Effector CD8-positive, alpha-beta T cell (primary cell): ENCODE measurements at regions not wholly inside any gene's neighbourhood (a gene's known extent, or its start where the extent isn't known, plus 50 kb on each side); places are given as distances from the start of the nearest gene placed in this dataset.

Source experiments
- DNase-seq: peaks from one replicate; lab custom pipeline; 2025; lab: John Stamatoyannopoulos, UW

DNA sequence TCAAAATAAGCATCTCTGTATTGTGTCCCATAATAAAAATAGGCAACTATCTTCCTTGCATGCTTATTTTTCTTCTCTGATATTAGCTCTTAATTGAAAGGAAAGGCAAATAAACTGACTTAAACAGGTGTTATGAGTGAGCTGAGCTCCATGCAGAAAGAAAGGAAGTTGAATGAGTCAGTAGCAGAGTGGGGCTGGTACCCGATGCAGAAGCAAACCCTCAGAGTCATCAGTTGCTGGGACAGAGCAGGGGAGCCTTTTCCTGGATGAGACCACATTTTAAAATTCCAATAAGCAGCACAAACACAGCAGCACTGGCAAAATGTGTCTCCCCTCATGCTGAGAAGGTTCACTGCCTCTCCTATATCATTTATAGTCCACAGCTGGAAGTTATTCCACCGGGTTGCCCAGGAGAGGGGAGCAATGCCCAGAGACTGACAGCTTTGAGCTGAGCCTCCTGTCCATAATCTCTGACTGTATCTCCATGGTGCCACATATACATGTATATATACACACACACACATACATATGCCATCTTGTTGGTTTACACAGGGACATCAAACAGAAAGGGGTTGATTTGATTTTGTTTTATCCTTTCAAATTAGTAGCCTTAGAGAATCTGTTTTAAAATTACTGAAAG is 274.3 kb upstream of the PPARGC1A start:
- no peak for DNase-seq

GRCh38 chr4:24163314-24163713 is 273.5 kb upstream of the PPARGC1A start:
- DNase-seq, result no peak

DNA sequence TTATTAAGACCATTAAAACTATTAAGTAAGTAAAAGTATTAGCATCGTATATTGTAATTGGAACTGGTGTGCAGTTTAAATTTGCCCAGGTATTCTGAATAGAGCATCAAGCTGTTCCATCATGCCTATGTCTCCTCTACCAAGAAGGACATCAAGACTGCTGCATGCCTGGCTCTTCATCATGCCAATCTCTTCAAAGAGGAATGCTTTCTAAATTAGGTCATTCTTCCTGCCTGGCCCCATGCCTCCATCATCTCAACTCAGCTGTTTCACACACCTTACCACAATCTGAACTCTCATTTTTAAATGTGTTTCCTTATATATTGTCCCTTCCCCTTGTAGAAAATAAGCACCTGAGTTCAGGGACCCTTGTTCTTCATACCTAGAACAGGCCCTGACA is 270.5 kb upstream of the PPARGC1A start:
- no peak for DNase-seq

DNA sequence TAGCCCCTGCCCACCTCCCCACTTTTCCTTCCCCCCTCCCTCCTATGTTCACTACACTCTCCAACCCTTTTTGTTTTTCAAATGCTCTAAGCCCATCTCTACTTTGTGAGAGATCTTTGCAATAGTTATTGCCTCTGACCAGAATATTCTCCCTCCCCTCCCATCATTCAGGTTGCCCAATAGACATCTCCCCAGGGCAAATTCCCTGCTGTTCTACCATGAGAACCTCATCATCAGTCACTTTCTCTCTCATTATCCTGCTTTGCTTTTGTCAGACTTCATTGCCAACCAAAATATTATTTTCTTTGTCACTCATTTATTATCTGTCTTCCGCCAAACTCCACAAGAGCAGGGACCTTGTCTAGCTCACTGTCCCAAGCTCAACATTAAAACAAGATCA is 268.2 kb upstream of the PPARGC1A start:
- no peak for DNase-seq

- DNase-seq, result no peak
Observed at GRCh38 chr4:24150034-24150433, 260.2 kb upstream of the PPARGC1A start.

DNA sequence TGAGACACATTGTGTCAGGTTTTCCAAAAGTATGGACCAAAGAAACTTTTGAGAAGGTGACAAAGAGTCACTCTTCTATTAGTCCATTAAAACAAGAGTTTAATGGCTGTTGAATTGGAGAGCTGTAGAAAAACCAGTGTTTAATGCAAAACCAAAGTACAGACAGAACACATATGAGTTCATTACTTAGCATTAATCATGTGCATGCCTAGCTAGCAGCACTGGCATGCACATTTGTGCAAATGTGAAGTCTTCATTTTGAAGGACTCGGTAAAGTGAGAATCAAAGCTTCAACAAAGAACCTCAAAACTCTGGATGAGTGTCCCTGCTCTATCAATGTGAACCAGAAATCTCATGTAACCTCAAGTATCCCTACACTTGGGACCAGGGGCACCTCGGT is 256.3 kb upstream of the PPARGC1A start:
- no peak for DNase-seq

- DNase-seq, result no peak
Observed at GRCh38 chr4:24145591-24145990, 255.7 kb upstream of the PPARGC1A start.

- DNase-seq, result no peak
Observed at GRCh38 chr4:24144381-24144780, 254.5 kb upstream of the PPARGC1A start.

GRCh38 chr4:24143741-24144140 is 253.9 kb upstream of the PPARGC1A start:
- DNase-seq, result no peak

- DNase-seq, result no peak
Observed at GRCh38 chr4:24141836-24142235, 252.0 kb upstream of the PPARGC1A start.

- no peak for DNase-seq
Observed at GRCh38 chr4:24140892-24141291, 251.0 kb upstream of the PPARGC1A start.

DNA sequence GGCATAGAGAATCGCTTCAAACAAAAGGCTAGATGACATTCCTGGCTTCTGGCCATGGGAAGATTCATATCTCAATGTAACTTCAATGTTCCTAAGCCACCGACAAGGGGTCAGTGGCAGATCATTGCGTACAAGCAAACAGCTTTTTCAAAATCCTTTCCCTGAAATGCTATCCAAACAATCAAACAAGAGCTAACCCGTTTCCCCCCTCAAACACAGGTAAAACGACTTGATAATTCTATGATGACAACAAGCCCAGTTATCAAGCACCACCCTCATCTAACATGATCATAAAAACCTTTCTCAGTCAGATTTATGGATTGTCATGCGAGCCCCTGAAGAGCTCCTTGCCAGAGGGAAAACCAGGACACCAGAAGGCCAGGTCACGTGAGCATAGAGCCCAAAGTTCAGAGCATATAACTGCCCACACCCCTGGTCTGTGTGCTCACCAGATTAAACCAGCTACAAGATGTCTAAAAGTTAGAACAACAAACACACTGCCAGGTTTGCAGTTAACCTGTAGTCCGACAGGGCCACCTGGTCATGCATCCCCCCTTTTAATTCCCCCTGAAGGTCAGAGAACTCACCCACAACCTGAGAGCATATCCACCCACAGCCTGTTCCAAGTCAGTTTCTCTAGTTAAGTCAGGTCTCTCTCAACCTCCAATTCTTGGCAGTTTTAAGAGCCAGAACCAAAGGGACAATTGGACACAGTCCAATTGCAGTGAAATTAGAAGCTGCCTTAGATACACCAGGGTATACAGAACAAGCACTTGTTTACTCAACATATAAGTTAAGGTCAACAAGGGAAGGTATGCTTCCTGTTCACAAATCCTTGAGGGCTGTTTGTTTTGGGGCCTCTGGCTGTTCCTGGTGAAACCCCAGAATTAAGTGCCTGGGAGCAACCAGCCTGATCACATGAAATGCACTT is 248.1 kb upstream of the PPARGC1A start:
- DNase-seq, result no peak

DNA sequence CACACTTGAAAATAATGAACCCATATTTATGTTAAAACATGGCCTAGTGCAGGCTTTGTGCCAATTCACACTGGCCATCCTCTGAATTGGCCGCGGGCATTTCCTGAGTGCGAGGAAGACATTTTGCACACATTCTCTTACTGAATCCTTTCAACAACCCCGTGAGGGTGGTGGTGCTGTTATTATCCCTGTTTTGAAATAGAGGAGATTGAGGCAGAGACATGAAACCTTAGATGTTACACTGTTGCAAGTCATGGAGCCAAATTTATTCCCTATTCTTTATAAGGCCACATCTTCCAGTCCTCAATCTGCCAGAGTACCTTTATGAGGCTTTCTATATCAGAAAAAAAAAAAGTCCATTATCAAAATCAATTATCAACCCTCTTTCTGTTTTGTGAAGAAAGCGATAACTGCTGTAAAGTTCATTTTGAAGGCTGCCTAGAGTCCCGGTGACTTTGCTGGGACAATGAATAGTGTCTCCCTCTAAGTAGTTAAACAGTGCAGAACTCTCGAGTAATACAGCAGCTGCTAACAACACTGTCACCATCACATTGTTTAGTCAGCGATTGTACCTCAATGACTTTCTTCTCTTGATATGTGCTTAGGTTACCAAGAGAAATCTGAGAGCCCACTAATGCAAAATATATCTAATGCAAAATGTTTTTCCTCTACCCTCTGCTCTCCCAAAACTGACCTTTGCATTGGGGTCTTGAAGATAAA is 242.3 kb upstream of the PPARGC1A start:
- no peak for DNase-seq

DNA sequence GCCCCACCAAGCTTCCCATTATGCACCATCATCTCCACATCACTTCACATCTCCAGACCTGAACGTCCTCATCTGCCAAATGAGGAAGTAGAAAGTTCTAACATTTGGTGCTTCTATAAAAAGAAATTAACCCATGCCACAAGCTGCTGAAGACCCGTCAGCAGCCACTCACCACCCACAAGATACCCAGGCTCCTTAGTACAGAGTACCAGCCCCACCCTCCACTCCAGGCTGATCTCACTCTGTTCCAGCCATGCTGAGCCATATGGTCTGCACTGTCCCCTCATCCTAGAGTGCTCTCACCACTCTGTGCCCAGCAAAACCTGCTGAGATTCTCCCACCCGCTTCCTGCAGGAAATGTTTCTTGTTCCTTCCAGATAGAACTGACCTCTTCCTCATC is 240.8 kb upstream of the PPARGC1A start:
- DNase-seq, result no peak

- no peak for DNase-seq
Observed at GRCh38 chr4:24126776-24127175, 236.9 kb upstream of the PPARGC1A start.

DNA sequence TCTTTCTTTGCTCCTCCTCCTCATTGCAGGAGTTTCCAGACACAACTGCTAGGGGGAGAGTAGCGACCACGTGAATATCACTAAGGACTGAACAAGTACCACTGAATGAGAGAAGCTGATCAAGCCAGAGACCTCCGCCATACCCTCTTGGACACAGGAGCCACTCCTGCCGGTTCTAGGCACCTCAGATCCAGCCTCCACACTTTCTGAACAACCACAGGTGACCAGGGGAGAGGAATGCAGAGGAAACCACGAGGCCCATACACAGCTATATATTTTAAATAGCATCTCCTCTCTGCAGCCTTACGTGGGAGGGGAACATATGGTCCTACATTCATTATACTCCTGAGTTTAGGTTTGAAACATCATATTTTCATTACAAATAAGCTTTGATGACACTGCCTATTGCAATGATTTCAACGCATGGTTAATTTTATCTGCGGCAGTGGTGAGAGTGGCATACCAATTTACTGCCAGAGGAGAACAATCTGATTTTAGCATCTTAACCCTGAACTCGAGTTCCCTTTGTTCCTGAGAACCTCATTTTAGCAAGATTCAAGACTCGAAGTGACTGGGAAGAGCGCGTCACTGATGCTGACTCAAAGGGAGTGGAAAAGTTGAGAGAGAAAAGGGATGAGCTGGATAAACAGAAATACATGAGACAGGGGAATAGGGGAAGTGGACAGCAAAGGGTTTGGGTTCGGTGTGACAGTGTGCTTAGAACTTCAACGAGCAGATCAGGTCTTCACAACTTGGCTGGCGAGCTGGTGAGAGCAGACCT is 231.7 kb upstream of the PPARGC1A start:
- no peak for DNase-seq

DNA sequence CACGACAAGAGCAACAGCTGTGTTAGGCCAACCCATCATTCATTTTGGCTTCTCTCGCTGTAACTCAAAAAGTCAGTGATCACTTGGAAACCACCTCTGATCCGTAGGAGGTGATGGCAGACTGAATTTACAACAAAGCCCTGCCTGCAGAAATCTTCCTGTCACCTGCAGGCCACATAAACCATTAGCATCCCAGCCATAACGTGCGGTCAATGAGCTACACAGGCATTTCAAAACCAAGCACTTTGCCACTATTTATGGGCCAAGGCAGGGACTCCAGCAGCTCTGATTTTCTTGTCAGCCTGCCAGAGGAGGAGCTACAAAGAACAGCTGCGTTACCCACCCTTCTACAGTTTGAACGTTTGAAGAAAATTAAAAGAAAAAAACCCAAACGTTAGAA is 228.1 kb upstream of the PPARGC1A start:
- DNase-seq, result no peak

- DNase-seq, result no peak
Observed at GRCh38 chr4:24116107-24116506, 226.3 kb upstream of the PPARGC1A start.

DNA sequence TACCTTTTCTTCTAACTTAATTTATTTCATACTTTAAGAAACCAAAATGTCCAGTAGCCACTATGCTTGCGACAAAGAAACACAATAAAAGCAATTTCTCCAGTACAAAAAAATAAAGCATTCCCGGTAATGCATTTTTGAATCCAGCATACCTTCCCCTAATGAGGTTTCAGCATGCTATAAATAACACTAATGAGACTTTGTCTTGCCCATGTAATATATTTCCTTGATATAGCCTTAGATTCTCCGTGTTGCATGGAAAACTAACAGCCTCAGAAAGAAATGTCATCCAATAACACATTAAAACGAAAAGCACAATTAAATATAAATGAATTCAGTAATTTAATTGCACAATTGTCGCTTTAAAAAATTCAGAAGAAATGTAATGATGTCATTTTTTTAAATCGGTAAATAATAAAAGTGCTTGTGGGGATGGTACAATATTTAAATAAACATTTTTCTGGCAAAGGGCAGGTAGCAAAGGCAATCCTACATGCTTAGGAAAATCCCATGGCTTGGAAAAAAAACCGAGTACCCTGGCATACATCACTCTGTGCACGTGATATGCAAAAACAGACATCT is 225.2 kb upstream of the PPARGC1A start:
- no peak for DNase-seq

DNA sequence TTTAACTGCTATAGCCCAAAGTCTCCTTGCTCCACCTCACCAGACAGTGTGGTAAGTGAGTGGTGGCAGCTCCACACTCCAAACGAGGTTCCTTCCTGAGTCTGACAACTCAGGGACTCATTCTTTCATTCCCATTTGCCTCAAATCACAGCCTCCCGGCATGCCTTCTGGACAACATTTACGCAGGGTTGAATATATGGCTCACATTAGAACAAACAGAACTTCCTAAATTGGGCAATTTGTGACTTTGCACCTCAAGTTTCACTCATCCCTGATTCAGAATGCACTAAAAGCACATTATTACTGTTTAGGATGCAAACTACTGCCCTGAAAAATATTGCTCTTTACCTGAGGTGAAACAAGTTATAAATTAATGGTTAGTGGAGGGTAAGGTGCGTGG is 224.6 kb upstream of the PPARGC1A start:
- DNase-seq, result no peak

DNA sequence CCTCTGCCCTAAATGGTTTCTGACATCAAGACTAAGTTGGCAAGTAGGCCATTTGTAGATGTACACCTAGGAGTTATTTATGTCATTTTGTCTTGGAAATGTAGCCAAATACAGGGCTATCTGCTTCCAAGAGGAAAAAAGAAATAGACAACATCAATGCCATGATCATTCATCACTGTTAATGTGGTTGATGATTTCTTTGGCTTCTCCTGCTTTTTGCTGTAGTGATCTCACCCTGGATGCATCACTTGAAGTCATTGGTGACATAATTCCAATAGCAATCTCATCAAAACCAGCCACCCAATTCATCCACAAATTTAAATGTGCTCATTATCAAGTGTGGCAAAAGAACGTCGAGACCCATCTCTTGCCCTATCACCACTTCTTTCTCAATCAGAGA is 222.6 kb upstream of the PPARGC1A start:
- DNase-seq, result no peak

GRCh38 chr4:24108567-24108966 is 218.7 kb upstream of the PPARGC1A start:
- DNase-seq, result no peak
